Left colon (tissue), 2 donors: ENCODE measurements at regions not wholly inside any gene's neighbourhood (a gene's known extent, or its start where the extent isn't known, plus 50 kb on each side); places are given as distances from the start of the nearest gene placed in this dataset.
A peak's percentile ranks its signal among the peaks of the same experiment; 100 is the strongest.

Experiments used
- ATAC-seq: fragments of 200-7000 bp; cut with Tn5 transposase; one replicate; pipeline ENCODE4 v1.9.1; 2020; ENCODE audit warnings: mild to moderate bottlenecking, moderate library complexity
- DNase-seq, 2 donors: peaks; one replicate each; pipeline ENCODE4 v3.0.0-alpha.2; 2020
- intact Hi-C, 2 donors: fragments of 100-400 bp; cut with DNase I in 1 of 2; cut with micrococcal nuclease in 1 of 2; formaldehyde crosslinking; loops; one replicate each; pipeline versions ENCODE4 v1.11.2 to v1.14.0; 2022; cut with DNase I, micrococcal nuclease
- donor health status: DM: no; HTN: no; CAD: no.
- donor health status: DM: yes; HTN: yes; CAD: no.

DNA sequence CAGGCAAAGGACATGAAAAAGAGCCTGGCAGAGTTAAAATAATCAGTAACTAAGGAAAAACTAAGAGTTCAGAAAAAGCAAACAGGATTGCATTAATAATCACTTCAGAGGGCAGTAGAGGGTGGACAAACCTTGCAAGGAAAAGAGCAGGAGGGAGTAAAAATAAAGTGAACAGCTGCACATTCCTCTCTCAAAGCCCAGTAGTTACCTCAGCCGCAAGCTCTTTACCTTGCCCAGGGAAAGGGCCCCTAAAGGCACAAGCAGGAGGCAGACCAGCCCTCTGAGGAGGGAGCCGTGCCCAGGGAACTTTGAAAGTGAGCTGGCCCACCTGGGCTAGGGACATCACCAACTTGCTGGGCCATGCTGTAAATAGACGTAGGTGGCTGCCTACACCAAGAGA is 196.9 kb downstream of the C1D start:
- intact Hi-C loops, result no loop called here
- DNase-seq (no peak), ATAC-seq (no peak)

DNA sequence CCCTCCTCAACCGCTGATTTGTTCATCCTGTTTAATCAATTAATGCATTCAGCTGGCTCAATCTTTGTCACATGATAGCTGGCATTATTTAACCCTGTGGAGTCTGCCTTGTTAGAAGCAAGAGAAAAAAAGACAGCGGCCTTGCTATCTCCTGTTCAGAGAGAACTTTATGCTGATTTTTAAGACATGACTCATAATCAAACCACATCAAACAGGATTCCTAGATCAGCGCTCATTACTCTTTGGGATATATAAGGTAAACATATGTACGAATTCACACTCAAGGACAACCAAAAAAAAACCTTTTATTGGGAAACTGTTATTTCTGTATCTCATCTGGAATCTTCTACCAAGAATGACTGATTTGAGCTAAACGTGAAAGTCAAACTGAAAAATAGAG is 195.1 kb downstream of the C1D start:
- no peak for DNase-seq
- no peak for ATAC-seq
- intact Hi-C loops, result no loop called here

DNA sequence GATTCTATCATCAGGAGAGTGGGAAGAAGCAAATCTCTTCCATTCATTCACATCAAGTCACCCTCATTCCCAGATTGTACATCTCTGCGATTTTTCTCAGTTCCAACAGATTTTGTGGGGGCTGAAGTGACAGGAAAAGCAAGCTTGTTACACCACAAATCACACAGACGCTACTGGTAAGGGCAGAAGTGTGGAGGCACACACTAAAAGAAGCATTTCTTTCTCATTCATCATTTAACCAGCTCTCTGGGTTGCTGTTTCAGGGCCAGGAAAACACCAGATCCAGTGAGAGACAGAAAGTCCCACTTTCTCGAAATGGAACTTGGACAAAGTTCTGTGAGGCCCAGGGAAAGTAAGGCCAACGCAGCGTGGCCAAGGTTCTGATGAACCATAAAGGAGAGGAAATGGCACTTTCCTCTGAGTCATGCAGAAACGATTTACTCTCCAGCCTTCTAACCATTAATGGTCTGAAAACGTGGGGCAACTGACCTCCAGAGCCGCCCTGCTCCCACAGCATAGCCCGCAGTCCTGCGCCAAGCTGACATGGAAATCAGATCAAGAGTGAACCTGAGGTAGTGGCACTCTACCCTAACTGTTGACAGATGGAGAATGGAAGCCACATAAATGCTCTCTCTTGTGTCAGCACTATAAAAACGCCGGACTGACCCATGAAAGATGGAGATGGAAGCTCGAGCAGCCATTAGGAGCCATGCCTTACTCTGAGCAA is 191.0 kb downstream of the C1D start:
- no peak for DNase-seq
- no peak for ATAC-seq
- intact Hi-C loops, result no loop called here

DNA sequence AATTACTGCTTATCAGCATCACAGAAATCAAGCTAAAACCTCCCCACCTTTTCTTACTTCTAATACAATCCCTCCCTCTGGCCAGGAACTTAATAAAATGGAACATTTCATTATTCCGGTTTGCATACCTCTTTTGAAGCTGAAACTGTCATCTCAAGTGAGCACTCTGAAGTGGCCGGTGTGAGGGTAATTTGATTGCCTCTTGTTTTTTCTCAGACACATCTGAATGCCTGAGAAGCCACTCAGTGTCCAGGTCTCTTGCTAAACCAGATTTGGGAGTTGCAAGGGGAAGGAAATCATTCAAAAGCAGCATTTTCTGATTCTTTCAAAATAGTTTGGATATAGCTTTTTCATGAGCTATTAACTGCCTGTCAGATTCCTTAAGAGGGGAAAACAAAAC is 190.3 kb downstream of the C1D start:
- intact Hi-C loops, result no loop called here
- DNase-seq, result no peak
- no peak for ATAC-seq

DNA sequence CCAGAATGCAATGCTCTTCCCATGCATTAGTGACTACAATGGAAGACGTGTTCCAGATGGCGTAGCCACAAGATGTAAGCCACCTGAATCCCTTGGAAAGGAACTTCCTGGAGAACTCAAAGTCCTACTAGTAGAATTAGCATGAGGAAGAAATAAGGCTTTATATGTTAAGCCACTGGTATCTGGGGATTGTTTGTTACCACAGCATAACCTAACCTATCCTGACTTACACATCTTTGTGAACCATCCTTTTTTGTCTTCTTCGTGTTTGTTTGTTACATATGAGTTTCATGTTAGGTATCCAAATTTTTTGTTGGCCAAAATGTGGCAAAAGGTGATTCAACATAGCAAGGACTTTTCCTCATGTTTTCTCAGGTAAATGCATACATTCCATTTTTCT is 188.9 kb downstream of the C1D start:
- DNase-seq (no peak), ATAC-seq (no peak)
- intact Hi-C loops, result no loop called here

DNA sequence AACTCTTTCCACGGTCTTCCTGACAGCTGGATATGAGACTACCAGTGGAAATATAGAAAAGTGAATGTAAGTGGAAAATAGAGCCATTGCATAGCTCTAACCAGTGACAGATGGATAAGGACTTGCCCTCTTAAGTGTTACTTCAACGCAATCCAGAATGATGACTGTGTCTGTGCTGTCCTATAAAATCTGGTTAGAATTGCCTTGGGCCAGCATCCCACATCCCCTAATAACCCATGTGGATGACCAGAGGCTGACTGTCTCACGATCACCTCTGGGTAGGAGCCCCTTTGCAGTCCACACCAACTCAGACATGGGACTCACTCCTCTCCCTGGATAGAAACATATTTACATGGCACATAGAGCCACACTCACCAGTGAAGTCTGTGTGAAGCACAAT is 186.6 kb downstream of the C1D start:
- ATAC-seq (no peak), DNase-seq (no peak)
- intact Hi-C loops, result no loop called here

DNA sequence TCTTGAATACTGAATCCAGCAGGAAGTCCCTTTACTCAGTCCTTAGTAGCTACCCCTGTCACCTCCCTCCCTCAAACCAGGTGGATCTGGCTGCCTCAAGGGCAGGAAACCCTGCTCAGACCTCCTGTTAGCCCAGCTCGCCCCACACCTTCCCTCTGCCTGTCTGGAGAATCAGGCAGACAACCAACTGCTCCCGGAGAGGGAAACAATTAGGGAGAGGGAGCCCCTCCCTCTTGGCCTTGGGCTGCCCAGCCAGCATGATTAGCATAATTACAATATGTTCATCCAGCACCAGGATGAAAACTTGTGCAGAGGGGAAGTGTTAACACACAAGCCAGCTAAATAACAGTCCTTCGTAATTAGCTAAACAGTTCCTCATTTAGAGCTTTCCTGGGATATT is 185.5 kb downstream of the C1D start:
- no peak for ATAC-seq

DNA sequence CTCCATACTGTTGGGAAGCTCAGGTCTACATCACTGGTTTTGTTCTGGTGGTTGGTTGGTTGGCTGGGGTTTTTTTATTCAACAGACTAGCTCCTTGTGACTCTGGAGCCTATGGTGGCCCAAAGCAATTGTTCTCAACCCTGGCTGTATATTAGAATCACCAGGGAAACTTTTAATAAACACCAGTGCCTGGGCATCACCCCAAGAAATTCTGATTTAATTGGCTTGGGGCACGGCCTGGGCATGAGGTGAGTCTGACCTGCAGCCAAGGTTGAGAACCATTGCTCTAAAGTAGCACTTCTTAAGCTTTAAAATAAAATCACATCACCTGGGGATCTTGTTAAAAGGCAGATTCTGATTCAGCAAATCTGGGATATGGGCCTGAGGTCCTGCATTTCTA is 184.1 kb downstream of the C1D start:
- no peak for ATAC-seq
- DNase-seq, result no peak
- intact Hi-C loops, result no loop called here

More for the DNA sequence above, 185.5 kb downstream of the C1D start:
- no peak for DNase-seq
- intact Hi-C loops, result no loop called here

DNA sequence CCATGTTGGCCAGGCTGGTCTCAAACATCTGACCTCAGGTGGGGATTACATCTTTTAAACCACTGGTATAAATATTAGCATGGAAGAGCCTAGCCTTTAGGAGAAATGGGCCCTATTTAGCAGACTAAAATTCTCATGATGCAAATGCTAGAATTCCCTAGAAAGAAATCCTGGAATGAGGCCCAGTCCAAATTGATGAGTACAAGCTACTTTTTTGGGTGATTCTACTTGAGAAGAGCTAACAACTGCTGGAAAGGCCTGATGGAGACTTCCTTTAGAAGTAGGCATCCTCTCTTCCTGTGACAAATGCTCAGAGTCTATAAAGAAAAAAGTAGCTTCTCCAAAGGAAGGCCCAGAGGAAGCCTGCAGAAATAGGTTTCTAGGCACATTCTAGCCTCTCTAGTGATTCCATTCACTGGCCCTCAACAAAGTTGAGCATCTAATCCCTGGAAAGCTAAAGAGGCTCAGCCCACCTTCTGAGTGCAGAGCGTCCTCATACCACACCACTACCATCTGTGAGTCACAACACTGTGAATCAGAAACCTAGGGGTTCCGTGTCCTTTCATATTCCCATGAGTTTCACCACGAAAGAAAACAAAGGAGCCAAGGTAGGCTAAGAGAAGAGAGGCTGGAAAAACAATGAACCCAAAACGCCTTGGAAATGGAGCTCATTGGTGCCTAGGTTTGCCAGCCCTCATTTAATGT is 183.1 kb downstream of the C1D start:
- no peak for ATAC-seq

DNA sequence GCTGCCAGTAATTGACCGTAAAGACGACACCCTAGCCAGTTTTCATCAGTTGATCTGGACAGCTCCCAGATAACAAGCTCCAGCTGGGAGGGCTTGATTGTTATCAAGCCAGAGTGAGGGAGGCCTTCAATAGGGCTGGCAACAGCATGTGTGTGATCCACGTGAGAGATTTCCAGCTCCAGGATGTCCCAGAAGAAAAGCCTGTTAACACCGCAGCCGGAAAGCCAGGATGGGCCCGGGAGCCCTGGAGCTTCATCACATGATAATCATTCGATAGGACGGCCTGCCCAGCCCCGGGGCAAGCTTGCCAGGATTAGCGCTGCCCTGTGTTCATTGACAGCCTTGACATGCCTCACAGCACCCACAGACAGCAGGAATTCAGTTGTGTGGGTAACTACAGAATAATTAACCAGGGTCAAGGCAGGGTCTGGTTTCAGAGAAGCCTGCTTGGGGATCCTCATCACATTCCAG is 182.5 kb downstream of the C1D start:
- ATAC-seq (no peak), DNase-seq (no peak)
- intact Hi-C loops, result no loop called here

More for the DNA sequence above, 183.1 kb downstream of the C1D start:
- no peak for DNase-seq
- intact Hi-C loops, result no loop called here

DNA sequence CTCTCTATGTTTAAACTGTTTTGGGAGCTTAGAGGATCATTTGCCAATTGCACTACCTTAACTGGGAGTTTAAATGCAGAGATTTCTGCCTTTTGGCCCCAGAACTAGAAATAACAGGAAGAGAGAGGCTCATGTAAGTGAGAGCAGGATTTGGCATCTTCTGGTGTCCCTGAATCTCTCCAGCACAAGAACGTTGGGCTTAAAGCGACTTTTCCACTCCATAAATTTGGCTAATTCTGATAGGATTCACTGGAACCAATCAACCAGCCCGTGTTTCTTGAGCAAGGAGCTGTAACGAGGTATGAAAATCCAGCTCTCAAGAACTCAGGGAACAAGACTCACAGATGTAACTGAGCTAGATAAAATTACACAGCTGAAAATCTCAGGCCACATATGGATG is 181.0 kb downstream of the C1D start:
- DNase-seq (no peak), ATAC-seq (no peak)
- intact Hi-C loops, result no loop called here

DNA sequence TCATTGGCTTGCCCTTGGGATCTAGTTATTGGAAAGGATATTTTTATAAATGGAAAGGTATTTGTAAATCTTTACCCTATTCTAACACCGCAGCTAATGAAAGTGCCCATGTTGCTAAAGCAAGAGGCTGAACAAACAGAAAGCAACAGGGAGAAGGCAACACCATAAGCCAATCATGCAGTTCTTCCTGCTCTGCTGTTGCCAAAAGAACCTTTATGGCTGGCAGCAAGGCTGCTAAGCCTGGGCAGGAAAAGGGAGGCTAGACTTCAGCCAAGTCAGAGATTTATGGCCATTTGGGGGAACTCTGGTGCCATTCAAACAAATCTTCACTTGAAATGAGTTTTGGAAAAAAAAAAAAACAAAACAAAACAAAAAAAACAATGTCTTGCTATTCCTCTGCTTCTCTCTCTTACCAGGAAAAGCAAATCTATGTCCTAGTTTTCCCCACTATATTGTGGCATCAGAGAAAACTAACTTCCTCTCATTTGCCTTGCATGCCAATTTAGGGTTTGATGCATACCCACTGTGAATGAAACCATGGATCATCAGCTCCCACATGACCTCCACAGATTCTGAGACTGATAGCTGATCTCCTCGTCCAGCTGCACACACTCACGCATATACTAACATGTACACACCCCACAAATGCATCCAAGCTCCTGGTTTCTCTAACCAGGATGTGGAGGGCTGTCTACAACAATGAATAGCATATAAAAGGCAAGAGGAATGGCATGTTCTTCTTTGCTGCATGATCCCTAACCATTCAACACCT is 179.3 kb downstream of the C1D start:
- intact Hi-C loops, result no loop called here
- ATAC-seq, result peak; percentile 40
- DNase-seq, result no peak

DNA sequence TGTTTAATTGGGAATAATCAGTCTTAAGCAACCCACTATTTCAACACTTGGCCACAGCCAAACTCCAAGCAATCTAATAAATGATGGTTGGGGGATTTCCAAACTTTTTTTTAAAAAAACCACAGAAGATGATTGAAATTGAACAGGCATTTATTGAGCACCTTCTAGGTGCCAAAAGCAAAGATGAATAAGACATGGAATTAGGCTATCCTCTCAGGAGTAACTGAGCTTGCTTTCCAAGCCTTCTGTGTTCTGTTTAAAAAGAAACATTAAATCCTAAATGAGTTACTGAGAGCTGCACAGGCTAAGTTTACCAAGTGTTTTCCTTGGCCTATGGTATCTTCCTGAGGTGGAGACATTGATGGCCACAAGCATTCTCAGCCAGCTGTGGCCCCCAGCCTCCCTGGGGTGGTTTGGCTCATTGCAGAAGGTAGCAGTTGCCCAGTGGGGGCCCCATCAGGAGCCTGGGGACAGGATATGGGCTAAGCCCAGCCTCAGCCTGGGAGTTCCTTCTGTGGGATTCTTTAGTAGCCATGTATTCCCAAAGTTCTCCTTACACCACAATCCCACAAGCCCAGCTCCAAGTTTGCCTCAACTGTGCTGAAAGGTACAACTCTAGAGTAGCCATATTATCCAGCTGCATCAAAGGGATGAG is 174.3 kb downstream of the C1D start:
- ATAC-seq, result no peak
- intact Hi-C loops, result no loop called here
- no peak for DNase-seq

DNA sequence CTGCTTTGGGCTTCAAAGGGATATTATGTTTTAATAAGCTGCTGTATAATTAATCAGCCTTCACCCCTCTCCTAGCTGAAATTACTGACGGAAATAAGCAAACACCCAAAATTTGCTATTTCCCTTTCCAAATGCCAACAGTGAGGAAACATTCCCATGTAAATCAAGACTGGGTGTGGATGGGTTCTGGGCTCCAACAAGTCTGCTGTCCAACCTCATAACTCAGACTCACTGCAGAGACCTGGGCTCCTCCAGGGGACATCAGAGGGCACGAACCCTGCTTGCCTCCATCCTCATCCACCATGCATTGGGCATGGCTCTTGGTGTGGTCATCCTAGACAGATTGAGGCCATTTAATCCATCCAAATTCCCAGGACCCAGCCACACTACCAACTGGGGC is 173.7 kb downstream of the C1D start:
- DNase-seq (no peak), ATAC-seq (no peak)
- intact Hi-C loops, result no loop called here

DNA sequence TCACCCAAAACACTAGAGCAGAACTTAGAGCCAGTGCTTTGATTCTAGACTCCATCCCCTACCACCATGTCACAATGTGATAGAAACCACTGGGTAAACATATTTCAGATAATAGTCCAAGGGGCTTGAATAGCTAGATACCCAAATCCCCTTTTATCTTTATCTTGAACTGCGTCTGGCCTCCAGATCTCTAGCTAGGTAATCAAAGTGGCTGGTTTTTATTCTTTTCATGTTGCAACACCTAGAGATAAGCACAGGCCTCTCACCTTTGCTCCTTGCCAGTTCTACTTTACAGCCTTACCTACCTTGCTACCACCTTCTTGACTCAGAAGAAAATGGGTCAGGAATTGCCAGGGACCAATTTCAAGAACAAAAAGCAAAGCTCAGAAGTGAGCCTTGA is 171.2 kb downstream of the C1D start:
- intact Hi-C loops, result no loop called here
- DNase-seq (no peak), ATAC-seq (peak; percentile 45)

DNA sequence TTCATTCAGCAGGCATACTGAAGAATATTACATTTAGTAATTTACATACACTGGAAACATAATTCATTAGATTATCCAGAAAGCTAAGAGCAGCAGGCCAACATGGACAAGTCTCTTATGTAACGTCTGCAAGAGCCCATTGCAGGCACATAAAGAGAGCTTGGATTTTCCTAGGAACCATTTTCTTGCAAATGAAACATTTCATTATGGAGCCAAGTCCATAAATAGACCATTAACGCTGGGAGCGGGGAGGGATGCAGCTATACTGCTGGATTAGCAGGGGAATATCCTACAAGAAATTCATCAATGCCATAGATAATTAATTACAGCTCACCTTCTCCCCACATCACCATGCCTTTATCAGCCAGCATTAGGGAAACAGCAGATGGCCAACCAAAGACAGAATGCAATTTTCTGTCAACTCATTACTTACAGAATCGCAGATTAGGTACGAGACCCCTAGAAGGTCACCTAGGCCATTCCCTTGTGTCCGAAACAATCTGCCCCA is 170.4 kb downstream of the C1D start:
- ATAC-seq (no peak), DNase-seq (no peak)
- intact Hi-C loops, result no loop called here

DNA sequence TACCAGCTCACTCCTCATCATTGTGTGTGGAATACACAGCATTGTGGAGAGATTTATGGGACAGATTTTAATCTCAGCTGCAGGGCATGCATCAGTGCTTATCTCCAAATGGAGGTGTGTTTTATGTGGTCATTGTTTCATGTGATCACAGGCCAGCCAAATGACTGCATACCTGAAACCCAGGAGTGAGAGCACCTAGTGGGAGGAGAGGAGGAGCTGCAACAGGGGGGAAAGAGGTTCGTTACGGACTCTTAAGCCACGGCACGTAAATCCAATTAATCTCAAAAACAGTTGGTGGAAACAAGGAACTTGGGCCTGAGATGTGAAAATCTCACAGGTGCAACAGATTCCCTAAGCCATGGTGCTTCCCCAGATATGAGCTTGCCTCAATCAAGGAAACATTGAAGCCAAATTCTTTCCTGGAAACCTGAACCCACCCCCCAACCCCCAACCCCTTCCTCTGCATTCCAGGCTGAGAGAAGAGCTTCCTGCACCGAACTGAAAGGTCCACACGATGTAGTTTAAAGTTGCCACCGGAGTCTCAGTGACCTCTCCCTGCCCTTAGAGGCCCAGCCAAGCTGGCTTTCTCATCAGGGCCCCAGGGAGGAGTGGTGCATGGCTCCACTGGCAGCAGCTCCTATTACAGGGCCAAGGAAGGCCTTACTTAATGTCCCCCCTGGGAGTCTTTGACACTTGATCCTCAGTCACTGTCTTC is 167.4 kb downstream of the C1D start:
- no peak for DNase-seq
- intact Hi-C loops, result no loop called here
- ATAC-seq, result no peak

DNA sequence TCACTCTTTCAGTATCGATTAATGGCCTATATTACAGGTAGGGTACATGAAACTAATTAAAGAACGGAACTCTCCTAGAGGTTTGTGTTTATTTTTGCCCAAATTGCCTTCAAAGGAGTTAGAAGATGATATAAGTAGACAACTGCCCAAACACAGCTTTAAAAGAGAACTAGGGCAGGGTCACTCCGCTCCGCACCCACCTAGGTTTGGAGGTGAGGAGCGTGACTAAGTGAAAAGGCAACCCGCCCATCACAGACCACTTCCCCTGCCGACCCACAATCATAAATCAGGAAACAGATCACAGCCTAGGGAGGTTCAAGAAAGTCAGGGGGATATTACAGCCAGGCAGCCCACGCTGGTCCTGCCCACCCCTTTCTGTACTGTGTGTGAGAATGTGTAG is 166.7 kb downstream of the C1D start:
- no peak for ATAC-seq
- intact Hi-C loops, result no loop called here
- no peak for DNase-seq

DNA sequence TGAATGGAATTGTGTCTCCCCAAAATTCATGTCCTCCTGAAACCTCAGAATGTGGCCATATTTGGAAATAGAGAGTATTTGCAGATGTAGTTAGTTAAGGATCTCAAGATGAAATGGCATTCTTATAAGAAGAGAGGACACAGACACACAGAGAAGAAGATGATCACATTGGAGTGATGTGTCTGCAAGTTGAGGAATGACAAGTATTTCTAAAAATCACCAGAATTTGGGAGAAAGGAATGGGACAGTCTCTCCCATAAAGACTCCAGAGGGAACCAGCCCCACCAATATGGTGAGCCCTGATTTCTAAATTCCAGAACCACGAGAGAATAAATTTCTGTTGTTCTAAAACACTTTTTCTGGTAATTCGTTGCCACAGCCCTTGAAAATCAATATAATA is 166.3 kb downstream of the C1D start:
- intact Hi-C loops, result no loop called here
- ATAC-seq (no peak), DNase-seq (no peak)
